ENCODE measurements at regions not wholly inside any gene's neighbourhood (a gene's known extent, or its start where the extent isn't known, plus 50 kb on each side); places are given as distances from the start of the nearest gene placed in this dataset.
"Not testable (repeated sequence)": the region's sequence is repeated elsewhere in the genome, so short reads cannot be mapped to it uniquely, and the experiment has no call there.

DNA sequence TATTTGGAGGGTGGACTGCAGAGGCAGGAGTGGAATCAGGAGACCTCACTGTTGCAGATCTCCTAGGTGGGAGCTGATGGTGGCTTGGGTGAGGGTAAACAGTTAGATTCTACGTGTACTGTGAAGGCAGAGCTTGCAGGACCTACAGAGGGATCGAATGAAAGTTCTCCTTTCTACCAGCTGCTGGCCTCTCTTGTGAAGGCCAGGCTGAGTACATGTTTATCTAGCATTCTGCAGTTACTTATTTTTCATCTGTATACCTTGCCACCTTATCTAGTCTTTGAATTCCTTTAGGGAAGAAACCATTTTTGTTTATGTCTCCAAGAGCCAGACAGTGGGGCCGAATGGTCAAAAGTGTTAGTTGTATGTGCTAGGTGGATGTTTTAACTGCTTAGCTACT, 57.6 kb downstream of the PTTG1 start:
- DNase-seq = no peak

DNA sequence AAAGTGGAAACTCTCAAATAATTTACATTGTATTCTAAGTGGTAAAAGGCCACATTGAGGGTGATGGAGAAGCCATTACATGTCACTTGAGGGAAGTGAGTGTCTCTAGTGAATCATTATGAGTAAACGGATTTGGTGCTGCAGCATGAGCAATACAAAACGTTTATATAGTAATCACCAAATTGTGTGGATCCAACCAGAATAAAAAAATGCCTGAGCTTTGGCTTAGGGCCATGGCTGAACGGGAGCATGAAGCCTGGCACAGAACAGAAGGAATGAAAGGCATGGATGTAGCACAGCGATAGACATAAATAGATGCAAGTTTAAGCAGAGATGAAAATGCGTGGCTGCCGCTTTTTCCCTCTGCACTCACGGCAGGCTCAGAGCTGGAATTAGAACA, 58.3 kb downstream of the PTTG1 start:
- DNase-seq = peak; percentile 86

DNA sequence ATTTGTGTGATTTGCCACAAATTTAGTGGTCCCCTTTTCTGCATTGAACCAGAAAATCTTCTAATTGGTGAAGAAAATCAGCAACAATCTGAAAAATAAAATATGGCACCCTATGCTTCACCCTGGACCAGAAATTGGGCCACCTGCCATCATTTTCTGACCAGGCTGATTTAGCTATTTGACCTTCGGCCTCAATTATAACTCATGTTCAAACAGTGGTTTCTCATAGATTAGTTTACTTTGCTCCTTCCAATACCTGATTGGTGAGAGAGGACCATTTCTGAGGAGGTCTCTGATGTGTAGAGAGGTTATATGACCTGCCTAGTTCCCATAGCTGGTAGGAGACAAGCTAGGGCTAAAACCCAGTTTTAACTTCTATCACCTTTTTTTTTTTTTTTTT, 59.0 kb downstream of the PTTG1 start:
- DNase-seq = peak; percentile 21

DNA sequence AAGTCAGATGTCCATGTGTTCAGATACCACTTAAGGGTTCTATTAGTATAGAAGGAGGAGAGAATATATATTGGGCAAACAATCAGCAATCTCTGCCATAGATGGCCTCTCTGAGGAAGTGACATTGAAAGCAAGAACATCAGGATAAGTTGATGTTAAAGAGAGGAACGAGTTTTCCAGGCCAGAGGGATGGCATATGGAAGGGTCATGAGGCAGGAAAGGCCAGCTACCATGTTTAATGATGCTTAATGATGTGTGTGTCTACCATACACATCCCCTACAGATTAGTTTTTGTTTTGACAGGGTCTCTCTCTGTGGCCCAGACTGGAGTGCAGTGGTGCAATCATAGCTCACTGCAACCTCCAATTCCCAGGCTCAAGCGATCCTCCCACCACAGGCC, 63.0 kb downstream of the PTTG1 start:
- DNase-seq = no peak

DNA sequence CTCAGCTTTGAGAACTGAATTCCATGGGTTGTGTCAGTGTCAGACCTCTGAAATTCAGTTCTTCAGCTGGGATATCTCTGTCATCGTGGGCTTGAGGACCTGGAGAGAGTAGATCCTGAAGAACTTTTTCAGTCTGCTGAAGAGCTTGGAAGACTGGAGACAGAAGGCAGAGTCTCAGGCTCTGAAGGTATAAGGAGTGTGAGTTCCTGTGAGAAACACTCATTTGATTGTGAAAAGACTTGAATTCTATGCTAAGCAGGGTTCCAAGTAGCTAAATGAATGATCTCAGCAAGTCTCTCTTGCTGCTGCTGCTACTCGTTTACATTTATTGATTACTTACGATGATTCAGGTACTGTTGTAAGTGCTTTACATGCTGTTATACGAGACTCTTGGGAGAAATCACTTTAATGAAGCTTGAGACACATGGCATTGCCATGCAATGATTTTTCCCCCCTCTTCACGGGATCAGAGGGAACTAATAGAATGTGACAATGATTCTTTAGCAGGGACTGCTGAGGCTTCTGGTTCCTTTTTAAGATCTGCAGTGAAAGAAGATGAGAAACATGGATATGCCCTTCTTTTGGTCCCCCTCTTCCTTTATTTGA, 63.8 kb downstream of the PTTG1 start:
- no peak for DNase-seq

DNA sequence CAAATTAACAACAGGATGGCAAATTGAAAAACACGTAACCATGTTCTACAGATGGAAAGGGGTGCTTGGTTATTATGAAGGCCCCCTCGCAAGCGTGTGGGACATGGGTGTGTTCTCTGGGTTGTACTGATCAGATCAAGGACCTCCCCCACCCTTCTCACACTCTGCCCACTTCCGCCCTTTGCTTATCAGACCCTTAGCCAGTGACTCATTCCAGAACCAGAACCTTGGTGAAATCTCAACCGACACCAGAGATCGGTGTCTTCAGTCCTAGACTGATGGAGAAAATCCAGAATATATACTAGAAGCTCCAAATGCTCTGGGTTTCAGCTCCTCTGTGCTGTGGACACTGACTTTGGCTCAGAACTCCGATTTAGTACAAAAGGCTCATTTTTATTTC, 64.9 kb downstream of the PTTG1 start:
- DNase-seq = no peak

DNA sequence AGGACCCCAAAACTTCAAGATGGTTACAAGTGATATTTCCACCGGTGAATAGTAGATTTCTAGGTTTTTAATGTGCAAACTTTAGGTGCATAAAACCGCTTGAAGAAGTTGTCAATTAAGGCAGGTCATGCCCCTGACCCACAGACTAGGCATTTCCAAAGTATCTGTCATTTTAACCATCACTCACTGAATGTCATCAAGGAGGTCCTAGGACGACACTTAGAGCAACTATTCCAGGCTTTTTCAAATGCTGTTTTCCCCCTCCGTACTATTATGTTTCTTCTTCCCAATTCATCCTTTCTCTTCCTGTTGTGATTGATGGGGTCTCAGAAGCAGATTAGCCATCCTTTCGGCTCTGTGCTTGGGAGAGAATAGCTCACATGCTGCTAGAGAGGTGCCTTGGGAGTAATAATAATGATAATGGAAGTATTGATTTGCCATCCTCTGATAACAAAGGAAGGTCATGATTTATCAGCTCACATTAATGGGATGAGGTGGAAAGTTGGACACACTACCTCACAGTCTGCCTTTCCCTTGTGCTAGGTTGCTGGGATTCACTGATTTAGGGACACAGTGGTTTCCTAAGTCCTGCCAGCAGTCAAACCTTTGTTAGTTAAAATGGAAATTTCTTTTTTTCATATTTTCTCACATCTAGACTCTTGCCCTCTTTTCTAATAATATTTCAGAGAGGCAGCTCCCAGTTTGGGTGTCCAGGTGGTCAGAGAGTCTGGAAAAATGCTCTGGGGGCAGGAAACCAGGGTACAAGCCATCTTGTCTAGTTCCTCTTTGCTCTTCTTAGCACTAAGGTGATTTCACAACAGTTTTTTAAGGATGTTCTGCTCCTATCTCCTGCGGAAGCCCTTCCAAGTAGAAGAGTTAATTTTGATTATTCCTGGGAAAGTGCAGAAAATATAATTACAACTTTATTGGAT, 67.0 kb downstream of the PTTG1 start:
- DNase-seq = no peak

DNA sequence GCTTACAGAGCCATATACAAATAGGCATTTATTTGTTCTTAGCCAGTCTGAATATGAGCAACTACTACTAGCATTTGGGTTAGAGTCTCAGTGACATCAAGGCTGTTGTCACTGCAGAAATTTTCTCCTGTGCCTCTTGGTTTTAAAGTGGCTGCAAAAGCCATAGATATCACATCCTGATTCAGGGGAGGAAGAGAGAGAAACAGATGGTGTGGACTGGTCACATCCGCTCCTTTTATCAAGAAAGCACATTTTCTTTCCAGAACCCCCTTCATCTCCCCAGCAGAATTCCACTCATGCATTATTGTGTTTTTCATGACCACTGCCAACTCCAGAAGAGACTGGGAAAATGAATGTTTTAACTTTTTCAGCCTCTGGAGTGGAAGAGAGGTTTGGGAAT, 69.8 kb downstream of the PTTG1 start:
- no peak for DNase-seq

DNA sequence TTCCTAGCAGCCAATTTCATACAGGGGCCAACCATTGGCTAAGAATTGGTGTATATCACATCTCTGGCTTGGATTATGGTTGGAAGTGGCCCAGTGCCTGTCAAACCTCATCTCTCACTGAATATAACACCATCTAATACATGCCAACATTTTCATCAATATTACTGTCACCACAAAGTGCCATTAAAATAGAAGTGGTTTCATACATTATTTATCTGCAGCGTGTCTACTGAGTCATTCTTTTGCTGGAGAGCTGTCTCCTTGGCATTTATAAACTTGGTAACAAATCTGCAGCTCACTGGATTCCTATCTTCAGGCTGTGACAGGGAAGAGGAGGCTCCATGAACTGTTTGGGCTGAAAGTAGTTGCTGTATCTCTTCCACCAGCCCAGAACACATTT, 70.9 kb downstream of the PTTG1 start:
- DNase-seq = peak; percentile 43

DNA sequence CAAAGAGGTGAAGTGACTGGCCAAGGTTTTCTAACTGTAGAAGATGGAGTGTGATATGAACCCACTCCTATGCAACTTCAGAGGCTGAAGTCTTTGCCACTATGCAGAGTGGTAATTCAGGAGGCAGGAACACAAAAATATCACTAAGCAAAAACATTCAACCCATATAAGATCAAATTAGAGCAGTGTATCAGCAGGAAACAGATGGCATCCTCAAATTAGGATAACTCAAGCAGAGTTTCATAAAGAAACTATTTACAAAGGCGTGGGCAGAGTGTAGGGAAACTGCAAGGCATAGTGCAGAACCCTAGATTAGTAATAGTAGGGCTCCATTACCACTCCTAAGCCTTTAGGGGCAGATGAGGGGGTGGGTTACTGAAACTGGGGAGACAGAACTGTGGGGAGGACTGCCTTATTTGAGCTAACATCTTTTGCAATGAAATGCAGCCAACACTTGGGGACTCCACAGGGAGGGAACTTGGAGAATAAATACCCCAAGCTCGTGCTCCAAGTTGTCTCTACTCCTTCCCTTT, 72.2 kb downstream of the PTTG1 start:
- no peak for DNase-seq

DNA sequence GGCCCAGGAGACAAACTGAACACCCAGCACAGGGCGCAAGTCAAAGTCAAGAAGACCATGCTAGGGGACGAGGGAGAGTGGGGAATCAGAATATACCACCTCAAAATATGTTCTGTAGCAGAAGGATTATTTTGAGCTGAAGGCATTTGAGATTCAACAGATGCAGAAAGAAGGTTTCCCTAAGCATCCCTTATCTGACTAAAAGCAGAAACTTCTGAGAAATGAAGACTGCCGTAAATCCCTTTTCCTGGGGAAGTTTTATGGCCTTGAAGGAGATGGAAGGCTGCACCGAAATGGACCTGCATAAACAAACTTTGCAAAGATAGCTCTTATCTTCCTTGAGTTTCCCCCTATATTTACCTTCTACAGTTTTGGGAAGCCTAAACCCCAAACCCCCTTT, 72.8 kb downstream of the PTTG1 start:
- no peak for DNase-seq

DNA sequence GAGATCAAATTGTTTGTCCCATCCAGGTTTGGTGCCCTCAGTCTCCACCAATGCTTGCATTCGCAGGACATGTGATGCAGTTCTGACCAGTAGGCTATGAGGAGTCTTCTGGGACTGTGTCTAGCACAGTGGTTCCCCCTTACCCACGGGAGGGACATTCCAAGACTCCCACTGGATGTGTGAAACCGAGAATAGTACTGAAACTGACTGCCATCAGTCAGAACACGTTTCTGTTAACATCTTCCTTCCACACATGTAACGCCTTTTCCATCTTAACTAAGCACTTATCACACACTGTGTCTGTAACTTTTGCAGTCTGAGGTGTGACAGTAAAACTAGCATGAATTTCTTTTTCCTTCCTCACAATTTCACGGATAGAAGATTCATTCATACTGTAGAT, 74.7 kb downstream of the PTTG1 start:
- DNase-seq = no peak

DNA sequence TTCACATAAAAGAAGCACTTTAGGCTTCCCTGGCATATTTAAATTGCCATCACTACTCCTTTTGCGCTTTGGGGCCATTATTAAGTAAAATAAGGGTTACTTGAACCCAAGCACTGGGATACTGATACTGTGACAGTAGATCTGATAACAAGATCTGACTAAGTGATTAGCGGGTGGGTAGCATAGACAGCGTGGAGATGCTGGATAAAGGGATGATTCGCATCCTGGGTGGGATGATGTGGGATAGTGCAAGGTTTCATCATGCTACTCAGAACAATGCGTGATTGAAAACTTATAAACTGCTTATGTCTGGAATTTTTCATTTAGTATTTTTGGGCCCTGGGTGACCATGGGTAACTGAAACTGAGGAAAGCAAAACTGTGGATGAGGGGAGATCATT, 75.1 kb downstream of the PTTG1 start:
- DNase-seq = peak; percentile 68

DNA sequence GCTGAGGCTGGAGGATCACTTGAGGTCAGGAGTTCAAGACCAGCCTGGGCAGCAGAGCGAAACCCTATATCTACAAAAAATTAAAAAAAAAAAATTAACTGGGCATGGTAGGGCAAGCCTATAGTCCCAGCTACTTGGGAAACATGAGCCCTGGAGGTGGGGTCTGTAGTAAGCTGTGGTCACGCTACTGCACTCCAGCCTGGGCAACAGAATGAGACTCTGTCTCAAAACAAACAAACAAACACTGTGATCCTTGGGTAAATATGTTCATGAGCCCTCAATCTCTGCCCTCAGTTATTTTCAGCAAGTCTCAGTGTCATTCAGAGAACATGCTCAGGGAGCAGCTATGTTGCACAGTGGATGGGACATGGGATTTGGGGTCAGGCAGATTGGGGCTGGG, 76.2 kb downstream of the PTTG1 start:
- no peak for DNase-seq

DNA sequence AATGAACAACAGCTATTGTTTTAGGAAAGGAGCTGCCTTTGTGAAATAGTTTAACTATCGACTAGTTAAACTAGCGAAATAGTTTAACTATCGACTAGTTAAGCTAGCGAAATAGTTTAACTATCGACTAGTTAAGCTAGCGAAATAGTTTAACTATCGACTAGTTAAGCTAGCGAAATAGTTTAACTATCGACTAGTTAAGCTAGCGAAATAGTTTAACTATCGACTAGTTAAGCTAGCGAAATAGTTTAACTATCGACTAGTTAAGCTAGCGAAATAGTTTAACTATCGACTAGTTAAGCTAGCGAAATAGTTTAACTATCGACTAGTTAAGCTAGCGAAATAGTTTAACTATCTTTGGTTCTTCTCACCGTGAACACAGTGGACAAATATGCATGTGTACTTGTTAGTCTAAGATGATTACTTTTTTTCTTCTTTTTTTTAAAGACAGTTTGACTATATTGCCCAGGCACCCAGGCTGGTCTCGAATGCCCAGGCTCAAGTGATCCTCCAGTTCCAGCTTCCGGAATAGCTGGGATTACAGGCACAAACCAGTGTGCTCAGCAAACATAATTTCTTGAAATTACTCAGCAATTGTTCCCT, 76.9 kb downstream of the PTTG1 start:
- DNase-seq = not testable (repeated sequence)

DNA sequence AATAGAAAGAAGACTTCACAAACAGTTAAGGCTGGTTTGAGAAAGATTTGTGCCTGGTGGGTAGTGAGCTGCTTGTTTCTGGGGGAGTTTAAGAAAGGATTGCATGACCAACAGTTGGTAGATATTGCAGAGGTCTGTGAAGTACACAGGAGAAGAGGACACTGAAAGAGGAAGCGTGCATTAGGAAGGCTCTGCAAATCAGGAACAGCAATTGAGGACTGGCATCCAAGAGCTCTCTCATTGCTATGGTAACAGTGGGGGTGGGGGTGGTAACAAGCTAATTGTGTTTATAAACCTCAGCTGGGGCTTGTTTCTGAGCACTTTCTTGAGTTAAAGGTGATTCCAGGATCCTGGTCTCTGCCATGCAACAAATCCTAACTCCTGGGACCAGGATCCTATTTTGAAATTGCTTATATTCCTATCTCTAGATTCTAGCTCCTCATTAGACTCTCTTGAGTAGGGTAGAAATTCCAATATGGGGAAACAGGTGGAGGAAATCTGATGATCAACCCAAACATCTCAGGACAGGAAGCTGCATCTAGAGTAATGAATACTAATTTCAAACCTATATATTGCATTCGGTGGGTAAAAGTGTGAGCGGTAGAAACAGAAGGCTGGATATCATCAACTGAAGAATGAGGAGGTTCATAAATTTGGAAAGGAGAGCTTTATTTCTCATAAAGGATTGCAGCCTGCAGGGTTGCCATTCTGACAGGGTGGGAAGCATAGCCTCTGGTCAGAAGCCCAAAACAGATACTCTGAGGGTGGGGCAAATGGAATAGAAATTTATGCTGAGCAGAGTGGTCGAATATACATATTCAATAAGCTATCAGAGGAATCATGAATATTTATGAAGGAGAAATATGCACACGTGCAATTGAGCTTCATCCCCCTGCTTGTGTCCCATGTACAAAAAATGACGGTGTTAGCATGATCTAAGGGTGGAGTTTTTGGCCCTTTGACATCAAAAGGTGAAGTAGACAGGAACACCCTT, 79.4 kb downstream of the PTTG1 start:
- no peak for DNase-seq

DNA sequence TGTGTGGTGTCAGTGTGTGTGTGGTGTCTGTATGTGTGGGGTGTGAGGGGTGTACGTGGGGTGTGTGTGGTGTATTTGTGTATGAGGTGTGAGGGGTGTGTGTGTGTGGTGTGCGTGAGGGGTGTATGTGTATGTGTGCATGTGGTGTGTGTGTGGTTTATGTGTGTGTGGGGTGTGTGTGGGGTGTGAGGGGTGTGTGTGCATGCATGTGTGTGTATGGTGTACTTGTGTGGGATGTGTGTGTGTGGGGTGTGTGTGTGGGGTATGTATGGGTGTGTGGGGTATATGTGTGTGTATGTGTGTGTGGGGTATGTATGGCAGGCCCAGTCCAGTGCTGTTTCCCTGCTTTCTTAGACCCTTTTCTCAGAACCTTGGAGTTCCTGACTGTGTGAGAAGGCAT, 83.3 kb downstream of the PTTG1 start:
- DNase-seq = no peak

DNA sequence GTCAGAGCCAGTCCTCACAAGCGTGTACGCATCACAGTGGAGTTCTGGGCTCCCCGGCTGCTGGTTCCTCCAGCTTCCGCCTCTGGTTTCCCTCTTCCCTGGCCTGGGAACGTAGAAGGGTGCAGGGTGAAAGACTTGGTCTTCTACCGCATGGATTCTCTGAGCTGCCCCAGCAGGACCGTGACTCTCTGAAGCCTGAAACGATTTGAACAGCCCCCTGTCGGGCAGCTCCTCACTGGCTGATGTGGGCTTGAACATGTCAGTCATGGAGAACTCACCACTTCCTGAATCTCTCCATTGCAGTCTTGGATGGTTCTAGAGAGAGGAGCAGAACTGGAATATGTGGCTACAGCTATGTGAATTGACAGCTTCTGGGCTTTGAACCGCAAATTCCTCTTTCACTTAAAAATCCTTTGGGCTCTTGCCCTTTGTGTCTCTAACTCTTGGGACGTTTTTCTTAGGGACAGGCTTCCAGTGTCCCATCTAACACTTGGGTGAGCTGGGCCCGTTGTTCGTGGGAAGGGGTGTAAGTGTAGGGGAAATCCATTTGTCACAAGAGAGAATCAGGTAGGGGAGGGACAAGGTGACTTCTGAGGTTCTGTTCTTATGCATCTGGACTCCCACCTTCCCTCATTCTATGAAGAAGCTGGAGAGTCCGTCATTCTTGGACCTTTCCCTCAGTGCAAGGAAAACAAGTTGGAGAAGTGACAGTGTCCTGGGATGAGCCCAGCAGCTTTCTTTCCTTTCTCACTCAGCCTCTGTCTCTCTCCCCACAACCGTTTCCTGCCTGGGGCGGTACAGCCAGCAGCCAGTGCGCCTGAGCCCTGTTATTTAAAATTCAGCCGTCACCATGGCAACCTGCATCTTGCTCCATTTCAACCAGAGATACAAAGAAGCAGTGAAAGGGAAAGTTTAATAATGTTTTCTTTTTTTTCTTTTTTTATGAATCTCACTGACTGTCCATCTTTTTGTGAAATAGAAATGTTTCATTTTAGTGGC, 84.7 kb downstream of the PTTG1 start:
- peak; percentile 21 for DNase-seq

DNA sequence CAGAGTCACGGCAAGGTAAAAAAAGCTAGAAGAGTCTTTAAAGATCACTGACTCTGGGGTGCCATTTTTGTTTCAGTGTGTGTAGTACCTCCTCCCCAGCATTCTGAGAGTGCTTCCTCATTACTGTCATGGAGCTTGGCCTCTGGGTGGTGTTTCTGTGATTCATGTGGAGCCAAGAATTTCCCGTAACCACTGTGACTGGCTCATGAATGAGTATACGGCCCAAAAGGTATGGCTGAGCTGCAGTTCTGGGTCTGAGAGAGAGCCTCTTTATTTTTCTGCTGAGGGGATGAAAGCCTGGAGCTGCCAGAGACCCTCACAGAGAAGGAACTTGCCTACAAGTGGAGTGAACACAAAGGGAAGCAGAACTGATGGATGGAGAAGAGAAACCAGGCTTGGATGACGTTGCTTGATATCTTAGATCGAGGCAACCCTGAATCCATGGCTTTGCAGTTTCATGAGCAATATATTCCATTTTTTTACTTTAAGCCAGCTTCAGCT, 85.6 kb downstream of the PTTG1 start:
- peak; percentile 69 for DNase-seq

DNA sequence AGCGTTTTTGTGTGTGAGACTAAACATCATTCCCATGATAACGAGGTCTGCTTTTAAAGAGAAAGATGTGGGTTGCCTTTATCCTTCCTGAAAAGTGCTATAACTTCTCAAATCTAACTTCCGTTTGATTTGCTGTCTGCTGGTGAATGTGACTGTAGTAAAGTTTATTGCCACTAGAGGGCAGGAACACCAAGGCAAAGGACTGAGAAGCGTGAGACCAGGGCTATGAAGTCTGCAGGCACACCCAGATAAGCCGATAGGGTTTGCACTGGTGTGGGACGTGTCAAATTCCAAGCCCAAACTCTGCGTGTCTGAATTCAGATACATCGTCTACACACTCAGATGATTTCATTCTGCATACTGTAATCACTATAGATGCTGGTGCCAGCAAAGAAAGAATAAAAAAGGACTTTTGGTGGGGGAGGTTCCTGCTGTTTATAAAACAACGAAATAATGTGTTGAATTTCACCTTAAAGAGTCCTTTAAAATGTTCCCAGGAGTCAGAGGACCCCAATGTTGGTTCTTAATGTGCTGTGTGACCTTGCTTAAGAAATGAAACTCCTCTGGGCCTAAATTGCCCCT, 87.2 kb downstream of the PTTG1 start:
- DNase-seq = peak; percentile 82
